ENCODE measurements at regions not wholly inside any gene's neighbourhood (a gene's known extent, or its start where the extent isn't known, plus 50 kb on each side); places are given as distances from the start of the nearest gene placed in this dataset.

DNA sequence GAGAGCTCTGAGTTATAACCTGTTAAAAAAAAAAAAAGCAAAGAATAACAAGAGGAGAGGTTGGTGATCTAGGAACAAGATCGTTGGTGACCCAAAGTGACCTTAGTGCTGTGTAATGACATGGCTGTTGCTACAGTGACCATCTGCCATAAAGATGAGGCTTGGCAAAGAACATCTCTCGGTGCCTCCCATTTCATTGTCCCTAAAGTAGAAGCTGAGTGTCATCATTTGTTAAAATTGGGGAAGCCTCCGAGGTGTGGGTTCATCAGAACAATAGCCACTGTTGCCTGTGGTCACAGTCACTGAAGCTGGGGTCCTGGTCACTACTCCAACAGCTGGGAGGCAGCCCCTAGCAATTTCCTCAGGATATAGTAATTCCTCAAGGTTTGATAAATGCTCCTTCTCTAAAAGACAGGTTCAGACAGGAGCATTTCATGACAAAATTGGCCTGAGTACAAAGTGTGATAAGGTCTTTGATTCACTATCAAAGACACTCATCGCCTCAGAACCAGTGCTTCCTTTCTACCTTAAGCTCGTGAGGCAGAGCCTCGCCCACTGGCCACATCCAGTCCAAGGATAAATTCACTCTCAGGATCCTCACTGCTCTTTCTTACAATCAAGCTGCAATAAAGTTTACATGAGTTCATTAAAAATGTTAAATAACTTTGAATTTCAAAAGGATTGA is 81.9 kb upstream of the RGS2 start:
- TF ChIP-seq, protein P1, sequence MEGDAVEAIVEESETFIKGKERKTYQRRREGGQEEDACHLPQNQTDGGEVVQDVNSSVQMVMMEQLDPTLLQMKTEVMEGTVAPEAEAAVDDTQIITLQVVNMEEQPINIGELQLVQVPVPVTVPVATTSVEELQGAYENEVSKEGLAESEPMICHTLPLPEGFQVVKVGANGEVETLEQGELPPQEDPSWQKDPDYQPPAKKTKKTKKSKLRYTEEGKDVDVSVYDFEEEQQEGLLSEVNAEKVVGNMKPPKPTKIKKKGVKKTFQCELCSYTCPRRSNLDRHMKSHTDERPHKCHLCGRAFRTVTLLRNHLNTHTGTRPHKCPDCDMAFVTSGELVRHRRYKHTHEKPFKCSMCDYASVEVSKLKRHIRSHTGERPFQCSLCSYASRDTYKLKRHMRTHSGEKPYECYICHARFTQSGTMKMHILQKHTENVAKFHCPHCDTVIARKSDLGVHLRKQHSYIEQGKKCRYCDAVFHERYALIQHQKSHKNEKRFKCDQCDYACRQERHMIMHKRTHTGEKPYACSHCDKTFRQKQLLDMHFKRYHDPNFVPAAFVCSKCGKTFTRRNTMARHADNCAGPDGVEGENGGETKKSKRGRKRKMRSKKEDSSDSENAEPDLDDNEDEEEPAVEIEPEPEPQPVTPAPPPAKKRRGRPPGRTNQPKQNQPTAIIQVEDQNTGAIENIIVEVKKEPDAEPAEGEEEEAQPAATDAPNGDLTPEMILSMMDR (conservative IDR thresholded peaks at IDR 0.05; ENCODE audit: low read depth, low read length), result no peak
- TF ChIP-seq EZH2 (IDR thresholded peaks at IDR 0.05; ENCODE audit: borderline replicate concordance, low read depth, low read length, poor library complexity, severe bottlenecking), result no peak

Measured in A673 (cell line).